ENCODE measurements at regions not wholly inside any gene's neighbourhood (a gene's known extent, or its start where the extent isn't known, plus 50 kb on each side); places are given as distances from the start of the nearest gene placed in this dataset.

DNA sequence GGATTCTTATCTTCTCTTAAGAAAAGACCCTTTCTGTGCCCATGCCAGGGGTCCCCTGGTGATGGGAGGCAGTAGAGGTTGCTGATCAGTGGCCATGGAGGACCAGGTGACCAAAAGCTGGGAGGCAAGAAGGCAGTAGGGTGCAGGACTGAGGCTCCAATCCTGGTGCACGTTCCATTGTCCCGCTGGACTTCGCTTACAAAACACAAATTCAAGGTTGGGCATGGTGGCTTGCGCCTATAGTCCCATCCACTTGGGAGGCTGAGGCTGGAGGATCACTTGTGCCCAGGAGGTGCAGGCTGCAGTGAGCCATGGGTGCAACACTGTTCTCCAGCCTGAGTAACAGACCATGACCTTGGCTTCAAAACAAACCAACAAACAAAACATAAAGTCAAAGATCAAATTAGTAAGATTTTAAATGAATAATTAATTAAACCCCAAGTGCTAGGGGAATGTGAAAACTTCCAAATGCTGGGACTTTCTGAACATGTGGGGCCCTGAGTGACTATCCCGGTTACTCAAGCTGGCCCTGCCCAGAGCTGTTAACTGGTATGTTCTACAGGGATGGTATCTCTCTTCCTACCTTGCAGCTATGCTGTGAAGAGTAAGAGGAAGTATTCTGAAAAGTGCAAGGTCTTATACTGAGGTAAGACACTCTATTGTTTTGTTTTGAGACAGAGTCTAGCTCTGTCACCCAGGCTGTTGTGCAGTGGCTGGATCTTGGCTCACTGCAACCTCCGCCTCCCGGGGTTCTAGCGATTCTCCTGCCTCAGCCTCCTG lies 97.6 kb downstream of the LYZL2 start:
- DNase-seq = peak in 1 of 2 donors; percentile 13

- peak; percentile 94 to 97 for DNase-seq
Observed at GRCh38 chr10:30529373-30529998, 95.5 kb downstream of the MAP3K8 start.

DNA sequence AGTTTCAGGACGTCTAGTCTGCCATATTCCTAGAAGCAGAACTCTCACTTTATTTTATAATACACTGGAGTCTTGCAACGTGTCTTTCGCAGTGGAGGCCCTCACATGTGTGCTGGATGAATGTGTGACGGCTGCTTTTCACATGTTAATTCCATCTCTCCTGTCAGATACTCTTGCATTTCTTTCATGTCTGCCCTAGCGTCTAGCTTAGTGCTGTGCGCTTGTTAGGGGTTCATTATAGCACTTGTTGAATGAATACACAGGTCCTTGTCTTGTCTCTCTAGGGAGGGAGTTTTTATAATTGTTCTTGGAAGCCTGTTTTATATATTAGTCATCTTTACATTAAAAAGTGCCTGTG lies 94.4 kb downstream of the MAP3K8 start:
- peak in 1 of 2 donors; percentile 29 for DNase-seq

DNA sequence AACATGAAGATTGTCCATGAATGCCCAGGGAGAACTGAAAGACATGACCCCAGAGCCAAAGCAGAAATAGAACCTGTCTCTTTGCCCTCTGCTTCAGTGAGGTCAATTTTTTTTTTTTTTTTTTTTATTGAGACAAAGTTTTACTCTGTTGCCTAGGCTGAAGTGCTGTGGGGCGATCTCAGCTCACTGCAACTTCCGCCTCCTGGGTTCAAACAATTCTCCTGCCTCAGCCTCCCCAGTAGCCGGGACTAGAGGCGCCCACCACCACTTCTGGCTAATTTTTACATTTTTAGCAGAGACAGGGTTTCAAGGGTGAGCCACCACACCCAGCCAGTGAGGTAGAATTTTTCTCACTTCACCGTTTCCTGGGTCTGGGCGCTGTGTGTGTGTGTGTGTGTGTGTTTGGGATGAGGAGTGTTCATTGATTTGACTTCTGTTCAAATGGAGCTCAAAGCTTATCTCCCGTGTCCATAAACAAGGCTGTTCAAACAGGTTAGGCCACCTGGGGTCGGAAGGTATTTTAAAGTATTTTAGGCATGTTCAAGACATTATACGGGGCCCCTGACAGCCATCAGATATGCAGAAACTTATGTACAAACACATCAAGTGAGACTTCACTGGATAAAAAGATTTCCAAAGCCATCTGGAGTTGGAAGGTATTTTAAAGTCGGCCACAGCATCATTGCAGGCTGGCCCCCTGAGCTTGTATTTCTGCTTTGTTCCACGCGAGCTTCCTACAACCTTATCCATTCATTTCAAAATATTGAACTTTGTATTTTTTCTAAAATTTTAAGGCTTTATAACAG lies 93.8 kb downstream of the MAP3K8 start:
- peak; percentile 33 to 56 for DNase-seq

DNA sequence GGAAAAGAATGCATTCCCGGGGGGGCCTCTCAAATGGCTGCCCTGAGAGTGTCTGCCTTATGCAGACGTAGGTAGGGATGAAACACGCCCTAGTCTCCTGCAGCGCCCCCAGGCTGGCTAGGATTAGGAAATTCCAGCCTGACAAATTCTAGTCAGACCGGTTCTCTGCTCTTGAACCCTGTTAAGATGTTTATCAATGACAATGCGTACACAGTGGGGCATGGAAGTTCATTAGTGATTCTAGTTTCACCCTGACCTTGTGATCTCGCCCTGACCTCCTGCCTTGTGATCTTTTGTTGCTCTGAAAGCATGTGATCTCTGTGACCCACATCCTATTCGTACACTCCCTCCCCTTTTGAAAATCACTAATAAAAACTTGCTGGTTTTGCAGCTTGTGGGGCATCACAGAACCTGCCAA lies 88.7 kb downstream of the MAP3K8 start:
- peak; percentile 50 to 68 for DNase-seq

DNA sequence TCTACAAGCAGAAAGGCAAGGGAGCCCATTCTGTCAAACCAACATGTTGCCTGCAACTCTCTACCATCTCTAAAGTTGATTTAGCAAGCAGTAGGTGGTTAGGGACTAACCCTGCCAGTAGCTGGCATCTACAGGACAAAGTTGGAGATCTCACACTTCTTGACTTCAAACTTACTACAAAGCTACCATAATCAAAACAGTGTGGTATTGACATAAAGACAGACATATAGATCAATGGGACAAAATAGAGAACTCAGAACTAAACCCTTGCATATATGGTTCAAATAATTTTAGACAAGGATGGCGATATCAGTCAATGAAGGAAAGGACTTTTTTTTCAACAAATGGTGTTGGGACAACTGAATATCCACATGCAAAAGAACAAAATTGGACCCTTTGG lies 84.9 kb downstream of the MAP3K8 start:
- DNase-seq = no peak

All from CD4-positive, alpha-beta T cell treated with Interferon alpha-2 for 1 hour (primary cell).